ENCODE measurements at regions not wholly inside any gene's neighbourhood (a gene's known extent, or its start where the extent isn't known, plus 50 kb on each side); places are given as distances from the start of the nearest gene placed in this dataset.

GRCh38 chrX:8921615-8922014 lies 112.3 kb downstream of the FAM9B start:
- TF ChIP-seq, protein P1, sequence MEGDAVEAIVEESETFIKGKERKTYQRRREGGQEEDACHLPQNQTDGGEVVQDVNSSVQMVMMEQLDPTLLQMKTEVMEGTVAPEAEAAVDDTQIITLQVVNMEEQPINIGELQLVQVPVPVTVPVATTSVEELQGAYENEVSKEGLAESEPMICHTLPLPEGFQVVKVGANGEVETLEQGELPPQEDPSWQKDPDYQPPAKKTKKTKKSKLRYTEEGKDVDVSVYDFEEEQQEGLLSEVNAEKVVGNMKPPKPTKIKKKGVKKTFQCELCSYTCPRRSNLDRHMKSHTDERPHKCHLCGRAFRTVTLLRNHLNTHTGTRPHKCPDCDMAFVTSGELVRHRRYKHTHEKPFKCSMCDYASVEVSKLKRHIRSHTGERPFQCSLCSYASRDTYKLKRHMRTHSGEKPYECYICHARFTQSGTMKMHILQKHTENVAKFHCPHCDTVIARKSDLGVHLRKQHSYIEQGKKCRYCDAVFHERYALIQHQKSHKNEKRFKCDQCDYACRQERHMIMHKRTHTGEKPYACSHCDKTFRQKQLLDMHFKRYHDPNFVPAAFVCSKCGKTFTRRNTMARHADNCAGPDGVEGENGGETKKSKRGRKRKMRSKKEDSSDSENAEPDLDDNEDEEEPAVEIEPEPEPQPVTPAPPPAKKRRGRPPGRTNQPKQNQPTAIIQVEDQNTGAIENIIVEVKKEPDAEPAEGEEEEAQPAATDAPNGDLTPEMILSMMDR (conservative IDR thresholded peaks at IDR 0.05; ENCODE audit: low read length): no peak
- no peak for TF ChIP-seq EZH2phosphoT487 (IDR thresholded peaks at IDR 0.05; ENCODE audit: borderline replicate concordance, low read depth, low read length)
